Smooth muscle cell (in vitro differentiated cells): ENCODE measurements at regions not wholly inside any gene's neighbourhood (a gene's known extent, or its start where the extent isn't known, plus 50 kb on each side); places are given as distances from the start of the nearest gene placed in this dataset.

Experiments
- DNase-seq: peaks from one replicate; lab custom pipeline; 2025; ENCODE audit not compliant: unreplicated experiment; lab: John Stamatoyannopoulos, UW
- H2AFZ ChIP-seq: fragments of 200-600 bp; sonication (generic); 2 replicates; pipeline ENCODE4 v1.6.0; 2016; ENCODE audit warnings: antibody characterized with exemption, low read depth, mild to moderate bottlenecking
- H3F3A ChIP-seq: fragments of 200-600 bp; sonication (generic); 2 replicates; pipeline ENCODE4 v1.6.0; 2017; ENCODE audit warnings: antibody characterized with exemption, low read depth
- H3K27ac ChIP-seq: fragments of 200-600 bp; sonication (generic); 2 replicates; pipeline ENCODE4 v1.5.1; 2016; ENCODE audit warnings: low read depth, mild to moderate bottlenecking
- H3K27me3 ChIP-seq: fragments of 200-600 bp; sonication (generic); 2 replicates; pipeline ENCODE4 v1.6.1; 2016; ENCODE audit warnings: low read depth, mild to moderate bottlenecking
- H3K36me3 ChIP-seq: fragments of 200-600 bp; sonication (generic); 2 replicates; pipeline ENCODE4 v1.5.1; 2016; ENCODE audit warnings: low read depth
- H3K4me1 ChIP-seq: fragments of 200-600 bp; sonication (generic); 2 replicates; pipeline ENCODE4 v1.5.1; 2016; ENCODE audit warnings: low read depth
- H3K4me2 ChIP-seq: fragments of 200-600 bp; sonication (generic); 2 replicates; pipeline ENCODE4 v1.6.0; 2016; ENCODE audit warnings: mild to moderate bottlenecking
- H3K4me3 ChIP-seq: fragments of 200-600 bp; sonication (generic); 2 replicates; pipeline ENCODE4 v1.5.1; 2016; ENCODE audit warnings: mild to moderate bottlenecking
- H3K79me2 ChIP-seq: fragments of 200-600 bp; sonication (generic); 2 replicates; pipeline ENCODE4 v1.6.0; 2016; ENCODE audit warnings: low read depth, mild to moderate bottlenecking
- H3K9ac ChIP-seq: fragments of 200-600 bp; sonication (generic); 2 replicates; pipeline ENCODE4 v1.6.0; 2016; ENCODE audit warnings: low read depth
- H3K9me3 ChIP-seq: fragments of 200-600 bp; sonication (generic); replicated peaks from 2 replicates; pipeline ENCODE4 v1.5.1; 2016; ENCODE audit warnings: low read depth
- H4K20me1 ChIP-seq: fragments of 200-600 bp; sonication (generic); 2 replicates; pipeline ENCODE4 v1.6.0; 2016; ENCODE audit warnings: low read depth
- CTCF ChIP-seq: fragments of 200-600 bp; sonication (generic); IDR thresholded peaks from 2 replicates; pipeline ENCODE4 v1.5.1; 2017; ENCODE audit warnings: borderline replicate concordance, mild to moderate bottlenecking, antibody characterized with exemption; ENCODE audit not compliant: insufficient read depth, poor library complexity, severe bottlenecking
- WGBS: methylation state at CpG from one replicate; pipeline ENCODE4 v1.1.7; 2016; ENCODE audit warnings: low lambda C conversion rate; 5-methylcytosine and 5-hydroxymethylcytosine counted together

DNA sequence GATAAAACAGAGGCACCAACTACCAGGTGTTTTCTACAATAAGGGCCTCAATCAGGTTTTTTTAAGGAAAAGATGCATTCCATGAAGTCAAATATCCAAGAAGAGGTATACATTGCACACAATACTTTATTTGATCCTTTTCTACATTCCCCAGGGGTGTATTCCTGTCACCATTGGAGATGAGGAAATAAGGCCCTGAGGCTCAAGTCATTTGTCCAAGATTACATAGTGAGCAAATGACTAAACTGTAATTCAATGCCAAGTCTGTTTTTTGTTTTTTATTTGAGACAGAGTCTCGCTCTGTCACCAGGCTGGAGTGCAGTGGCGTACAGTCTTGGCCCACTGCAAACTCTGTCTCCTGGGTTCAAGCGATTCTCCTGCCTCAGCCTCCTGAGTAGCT lies 69.2 kb upstream of the CDYL start:
- Histone ChIP-seq H2AFZ (no peak overlapping the region), H3K9ac (no peak overlapping the region), H3K4me3 (no peak overlapping the region), H3K9me3 (no peaks in the 10 kb centered on the region), H3F3A (no peaks in the 10 kb centered on the region), H3K4me1 (no peaks in the 10 kb centered on the region), H3K4me2 (no peak overlapping the region), H3K36me3 (no peaks in the 10 kb centered on the region), H4K20me1 (no peaks in the 10 kb centered on the region), H3K27me3 (no peaks in the 10 kb centered on the region), H3K79me2 (no peaks in the 10 kb centered on the region), H3K27ac (peak overlapping the region; percentile 54)
- DNase-seq = no peak
- TF ChIP-seq CTCF = no peak
- WGBS = 78% methylated on average over 3 of the region's 3 CpGs

GRCh38 chr6:4705809-4706208 lies 70.4 kb upstream of the CDYL start:
- Histone ChIP-seq H3K36me3 (no peaks in the 10 kb centered on the region), H3F3A (no peaks in the 10 kb centered on the region), H3K79me2 (no peaks in the 10 kb centered on the region), H3K9ac (no peak overlapping the region), H3K4me3 (no peak overlapping the region), H3K27ac (no peak overlapping the region), H3K9me3 (no peaks in the 10 kb centered on the region), H3K4me2 (no peak overlapping the region), H3K4me1 (no peaks in the 10 kb centered on the region), H4K20me1 (no peaks in the 10 kb centered on the region), H2AFZ (no peak overlapping the region), H3K27me3 (no peaks in the 10 kb centered on the region)
- DNase-seq = no peak
- no peak for TF ChIP-seq CTCF
- WGBS = 81% methylated on average over 5 of the region's 5 CpGs

DNA sequence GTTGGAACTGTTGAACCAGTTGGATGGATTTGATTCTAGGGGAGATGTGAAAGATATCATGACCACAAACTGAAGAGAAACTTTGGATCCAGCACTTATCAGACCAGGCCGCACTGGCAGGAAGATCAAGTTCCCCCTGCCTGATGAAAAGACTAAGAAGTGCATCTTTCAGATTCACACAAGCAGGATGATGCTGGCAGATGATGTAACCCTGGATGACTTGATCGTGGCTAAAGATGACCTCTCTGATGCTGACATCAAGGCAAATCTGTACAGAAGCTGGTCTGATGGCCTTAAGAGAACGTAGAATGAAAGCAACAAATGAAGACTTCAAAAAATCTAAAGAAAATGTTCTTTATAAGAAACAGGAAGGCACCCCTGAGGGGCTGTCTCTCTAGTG lies 72.8 kb upstream of the CDYL start:
- no peak for TF ChIP-seq CTCF
- no peaks in the 10 kb centered on the region for H3K27me3 ChIP-seq
- H3F3A ChIP-seq = no peaks in the 10 kb centered on the region
- no peak overlapping the region for H3K9ac ChIP-seq
- no peaks in the 10 kb centered on the region for H3K9me3 ChIP-seq
- H3K27ac ChIP-seq = no peak overlapping the region
- H3K4me1 ChIP-seq = no peaks in the 10 kb centered on the region
- no peak overlapping the region for H3K4me2 ChIP-seq
- H4K20me1 ChIP-seq = no peaks in the 10 kb centered on the region
- H3K36me3 ChIP-seq = no peaks in the 10 kb centered on the region
- no peak overlapping the region for H2AFZ ChIP-seq
- WGBS = 52% methylated on average over 3 of the region's 3 CpGs
- no peaks in the 10 kb centered on the region for H3K79me2 ChIP-seq
- H3K4me3 ChIP-seq = no peak overlapping the region
- no peak for DNase-seq

DNA sequence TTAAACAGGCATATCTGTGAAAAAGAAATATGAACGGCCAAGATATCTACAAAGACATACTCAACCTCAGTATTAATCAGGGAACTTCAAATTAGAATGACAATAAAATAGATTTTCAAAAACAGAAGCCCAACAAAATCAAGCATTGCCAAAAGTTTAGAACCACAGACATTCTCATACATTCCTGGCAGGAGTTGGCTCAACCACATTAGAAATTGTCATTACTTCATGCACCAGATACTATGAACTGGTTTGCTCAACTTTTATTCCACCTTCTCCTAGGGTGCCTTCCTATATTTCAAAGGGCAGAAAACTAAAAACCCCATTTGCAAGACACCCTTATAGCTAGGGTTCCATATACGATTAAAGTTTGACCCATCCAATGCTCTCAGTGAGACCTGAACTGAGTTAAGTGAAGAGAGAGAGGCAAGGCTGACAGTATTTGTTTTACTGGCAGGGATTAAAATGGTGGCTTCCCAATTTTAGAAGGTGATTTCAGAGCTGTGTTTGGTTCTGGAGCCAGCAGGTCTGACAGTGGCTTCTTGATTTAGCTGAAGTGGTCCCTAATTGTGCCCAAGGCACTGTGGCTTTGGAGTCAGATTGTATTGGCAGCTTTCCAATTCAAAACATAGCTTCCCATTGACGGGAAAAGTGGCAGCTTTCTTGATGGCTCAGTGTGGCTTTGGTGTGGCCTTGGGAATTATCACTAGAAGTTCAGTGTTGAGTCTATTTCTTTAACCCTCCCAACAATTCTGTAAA lies 77.1 kb upstream of the CDYL start:
- Histone ChIP-seq H3K4me2 (no peak overlapping the region), H3K9me3 (no peaks in the 10 kb centered on the region), H3F3A (no peaks in the 10 kb centered on the region), H4K20me1 (no peaks in the 10 kb centered on the region), H3K27ac (no peak overlapping the region), H3K27me3 (no peaks in the 10 kb centered on the region), H3K79me2 (no peaks in the 10 kb centered on the region), H3K4me3 (no peak overlapping the region), H3K9ac (no peak overlapping the region), H3K4me1 (no peaks in the 10 kb centered on the region), H3K36me3 (no peaks in the 10 kb centered on the region), H2AFZ (no peak overlapping the region)
- TF ChIP-seq CTCF = no peak
- WGBS = 91% methylated on average over 3 of the region's 3 CpGs
- no peak for DNase-seq
